ENCODE measurements at regions not wholly inside any gene's neighbourhood (a gene's known extent, or its start where the extent isn't known, plus 50 kb on each side); places are given as distances from the start of the nearest gene placed in this dataset.

- DNase-seq (ENCODE audit: low read depth) = no peak
These were observed 152.1 kb upstream of the RHOBTB1 start for GRCh38 chr10:61096056-61096455.

GRCh38 chr10:61091531-61091930 is 147.5 kb upstream of the RHOBTB1 start:
- H3K4me3 ChIP-seq (ENCODE audit: low read length) = no peak overlapping the region
- no peak for DNase-seq (ENCODE audit: low read depth)
- no peak for TF ChIP-seq CTCF (conservative IDR thresholded peaks at IDR 0.05; ENCODE audit: low read length)

More at GRCh38 chr10:61096056-61096455, 152.1 kb upstream of the RHOBTB1 start:
- TF ChIP-seq CTCF (conservative IDR thresholded peaks at IDR 0.05; ENCODE audit: low read length) = no peak
- no peak overlapping the region for H3K4me3 ChIP-seq (ENCODE audit: low read length)

- TF ChIP-seq CTCF (conservative IDR thresholded peaks at IDR 0.05; ENCODE audit: low read length) = no peak
- no peak for DNase-seq (ENCODE audit: low read depth)
- no peak overlapping the region for H3K4me3 ChIP-seq (ENCODE audit: low read length)
These were observed 145.3 kb upstream of the RHOBTB1 start for GRCh38 chr10:61089251-61089650.

GRCh38 chr10:61084493-61084892 is 140.5 kb upstream of the RHOBTB1 start:
- no peak for DNase-seq (ENCODE audit: low read depth)
- no peak overlapping the region for H3K4me3 ChIP-seq (ENCODE audit: low read length)
- TF ChIP-seq CTCF (conservative IDR thresholded peaks at IDR 0.05; ENCODE audit: low read length) = no peak

GRCh38 chr10:61081301-61081700 is 137.3 kb upstream of the RHOBTB1 start:
- H3K4me3 ChIP-seq (ENCODE audit: low read length) = no peak overlapping the region
- no peak for DNase-seq (ENCODE audit: low read depth)
- no peak for TF ChIP-seq CTCF (conservative IDR thresholded peaks at IDR 0.05; ENCODE audit: low read length)

- TF ChIP-seq CTCF (conservative IDR thresholded peaks at IDR 0.05; ENCODE audit: low read length) = no peak
- H3K4me3 ChIP-seq (ENCODE audit: low read length) = no peak overlapping the region
- peak; percentile 16 for DNase-seq (ENCODE audit: low read depth)
These were observed 134.7 kb upstream of the RHOBTB1 start for GRCh38 chr10:61078542-61079275.

- no peak for DNase-seq (ENCODE audit: low read depth)
- TF ChIP-seq CTCF (conservative IDR thresholded peaks at IDR 0.05; ENCODE audit: low read length) = no peak
- no peak overlapping the region for H3K4me3 ChIP-seq (ENCODE audit: low read length)
These were observed 132.7 kb upstream of the RHOBTB1 start for GRCh38 chr10:61076572-61077114.

Measured in AG10803 (cell line).